ENCODE measurements at regions not wholly inside any gene's neighbourhood (a gene's known extent, or its start where the extent isn't known, plus 50 kb on each side); places are given as distances from the start of the nearest gene placed in this dataset.

GRCh38 chr21:16113052-16113715 lies 383.4 kb downstream of the USP25 start:
- H3K4ac ChIP-seq (ENCODE audit: low read depth, low read length) = no peak overlapping the region
- no peak overlapping the region for H3K4me3 ChIP-seq (ENCODE audit: low read depth, low read length)
- H3K14ac ChIP-seq (ENCODE audit: low read length) = no peak overlapping the region
- H3K9ac ChIP-seq (ENCODE audit: low read length) = no peak overlapping the region
- H3K4me2 ChIP-seq (ENCODE audit: low read length) = no peak overlapping the region
- H3K4me1 ChIP-seq (ENCODE audit: control insufficient read depth in 1 of 2, insufficient read depth in 2 of 2, low read length in 2 of 2) = no peaks in the 10 kb centered on the region
- H2BK12ac ChIP-seq (ENCODE audit: low read length) = no peak overlapping the region
- no peak overlapping the region for H4K8ac ChIP-seq (ENCODE audit: low read depth, low read length)
- no peak overlapping the region for H3K27ac ChIP-seq (ENCODE audit: low read depth, low read length)
- H3K18ac ChIP-seq (ENCODE audit: low read length) = no peak overlapping the region
- H4K91ac ChIP-seq (ENCODE audit: low read depth, low read length) = no peak overlapping the region
- no peaks in the 10 kb centered on the region for H3K27me3 ChIP-seq (ENCODE audit: insufficient read depth, low read length)
- DNase-seq = peak in 1 of 2 donors; percentile 53
- no peaks in the 10 kb centered on the region for H3K9me3 ChIP-seq (ENCODE audit: insufficient read depth, low read depth, low read length)
- no peak overlapping the region for H2BK5ac ChIP-seq (ENCODE audit: low read depth, low read length, poor library complexity)
- no peaks in the 10 kb centered on the region for H3K36me3 ChIP-seq (ENCODE audit: control insufficient read depth in 1 of 2, insufficient read depth in 2 of 2, low read length in 2 of 2)
- no peak overlapping the region for H2AFZ ChIP-seq (ENCODE audit: insufficient read depth, low read length, poor library complexity)
- no peak overlapping the region for H3K23ac ChIP-seq (ENCODE audit: low read length)
- no peak overlapping the region for H2BK120ac ChIP-seq (ENCODE audit: insufficient read depth, low read length, poor library complexity)
- no peaks in the 10 kb centered on the region for H3K79me2 ChIP-seq (ENCODE audit: control insufficient read depth, insufficient read depth, low read length, poor library complexity)
- no peaks in the 10 kb centered on the region for H3K79me1 ChIP-seq (ENCODE audit: low read length)
- no peak overlapping the region for H2AK5ac ChIP-seq (ENCODE audit: low read length)
- no CpG with 5 or more reads among the region's 2 CpGs for WGBS (ENCODE audit: extremely low coverage, insufficient coverage, insufficient read length)
- H4K12ac ChIP-seq (ENCODE audit: low read depth, low read length) = no peak overlapping the region

DNA sequence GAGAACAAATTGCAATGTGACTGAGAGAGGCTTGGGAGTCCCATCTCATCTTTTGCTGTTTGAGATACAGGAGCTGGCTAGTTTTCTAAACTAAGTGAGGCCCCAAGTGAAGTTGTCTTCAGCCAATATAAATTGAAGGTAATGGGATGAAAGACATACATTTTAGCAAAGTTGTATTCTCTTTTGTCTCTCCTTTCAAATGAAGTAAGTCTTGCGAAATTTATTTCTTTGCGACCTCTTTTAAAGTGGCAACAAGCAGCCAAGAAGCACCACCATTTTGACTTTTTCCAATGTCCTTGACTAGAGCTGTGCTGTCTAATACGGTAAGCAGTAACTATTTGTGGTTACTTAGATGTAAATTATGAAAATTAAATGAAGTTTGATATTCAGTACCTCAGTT lies 385.7 kb downstream of the USP25 start:
- no peak overlapping the region for H2BK12ac ChIP-seq (ENCODE audit: low read length)
- H2AFZ ChIP-seq (ENCODE audit: insufficient read depth, low read length, poor library complexity) = no peak overlapping the region
- H3K79me2 ChIP-seq (ENCODE audit: control insufficient read depth, insufficient read depth, low read length, poor library complexity) = no peaks in the 10 kb centered on the region
- no peaks in the 10 kb centered on the region for H3K9me3 ChIP-seq (ENCODE audit: insufficient read depth, low read depth, low read length)
- H4K12ac ChIP-seq (ENCODE audit: low read depth, low read length) = no peak overlapping the region
- H3K27ac ChIP-seq (ENCODE audit: low read depth, low read length) = no peak overlapping the region
- H3K4me2 ChIP-seq (ENCODE audit: low read length) = no peak overlapping the region
- H3K4me3 ChIP-seq (ENCODE audit: low read depth, low read length) = no peak overlapping the region
- H4K91ac ChIP-seq (ENCODE audit: low read depth, low read length) = no peak overlapping the region
- no peak overlapping the region for H4K8ac ChIP-seq (ENCODE audit: low read depth, low read length)
- no peak overlapping the region for H3K14ac ChIP-seq (ENCODE audit: low read length)
- no peak overlapping the region for H3K23ac ChIP-seq (ENCODE audit: low read length)
- no peak overlapping the region for H3K9ac ChIP-seq (ENCODE audit: low read length)
- H3K27me3 ChIP-seq (ENCODE audit: insufficient read depth, low read length) = no peaks in the 10 kb centered on the region
- H2BK5ac ChIP-seq (ENCODE audit: low read depth, low read length, poor library complexity) = no peak overlapping the region
- no peaks in the 10 kb centered on the region for H3K79me1 ChIP-seq (ENCODE audit: low read length)
- H3K18ac ChIP-seq (ENCODE audit: low read length) = no peak overlapping the region
- WGBS (ENCODE audit: extremely low coverage, insufficient coverage, insufficient read length) = no CpG with 5 or more reads among the region's 3 CpGs
- H3K4me1 ChIP-seq (ENCODE audit: control insufficient read depth in 1 of 2, insufficient read depth in 2 of 2, low read length in 2 of 2) = no peaks in the 10 kb centered on the region
- H3K4ac ChIP-seq (ENCODE audit: low read depth, low read length) = no peak overlapping the region
- no peaks in the 10 kb centered on the region for H3K36me3 ChIP-seq (ENCODE audit: control insufficient read depth in 1 of 2, insufficient read depth in 2 of 2, low read length in 2 of 2)
- DNase-seq = no peak
- no peak overlapping the region for H2BK120ac ChIP-seq (ENCODE audit: insufficient read depth, low read length, poor library complexity)
- no peak overlapping the region for H2AK5ac ChIP-seq (ENCODE audit: low read length)

DNA sequence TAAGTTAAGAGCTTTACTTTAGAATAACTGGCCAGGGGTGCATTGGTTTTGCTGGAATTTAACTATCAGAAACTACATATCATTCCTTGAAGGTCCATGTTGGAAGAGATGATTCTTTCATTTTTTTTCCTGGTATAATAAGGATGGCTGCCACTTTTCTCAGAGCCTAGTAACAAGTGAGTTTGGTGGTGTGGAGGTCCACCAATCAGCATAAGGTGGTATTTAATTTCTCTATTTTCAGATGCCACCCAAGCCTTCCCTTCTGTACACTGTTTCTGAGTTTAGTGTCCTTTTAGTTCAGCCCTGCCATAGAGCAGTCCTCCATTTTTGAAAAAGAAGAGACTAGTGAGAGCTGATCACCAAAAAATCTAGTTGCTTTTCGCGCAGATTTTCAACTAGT lies 386.3 kb downstream of the USP25 start:
- Histone ChIP-seq H4K91ac (ENCODE audit: low read depth, low read length) (no peak overlapping the region), H3K9me3 (ENCODE audit: insufficient read depth, low read depth, low read length) (no peaks in the 10 kb centered on the region), H4K12ac (ENCODE audit: low read depth, low read length) (no peak overlapping the region), H2AFZ (ENCODE audit: insufficient read depth, low read length, poor library complexity) (no peak overlapping the region), H3K27me3 (ENCODE audit: insufficient read depth, low read length) (no peaks in the 10 kb centered on the region), H4K8ac (ENCODE audit: low read depth, low read length) (no peak overlapping the region), H3K14ac (ENCODE audit: low read length) (no peak overlapping the region), H3K4me2 (ENCODE audit: low read length) (no peak overlapping the region), H3K4ac (ENCODE audit: low read depth, low read length) (no peak overlapping the region), H3K9ac (ENCODE audit: low read length) (no peak overlapping the region), H3K79me2 (ENCODE audit: control insufficient read depth, insufficient read depth, low read length, poor library complexity) (no peaks in the 10 kb centered on the region), H2AK5ac (ENCODE audit: low read length) (no peak overlapping the region), H3K4me3 (ENCODE audit: low read depth, low read length) (no peak overlapping the region), H3K79me1 (ENCODE audit: low read length) (no peaks in the 10 kb centered on the region), H3K18ac (ENCODE audit: low read length) (no peak overlapping the region), H3K23ac (ENCODE audit: low read length) (no peak overlapping the region), H2BK5ac (ENCODE audit: low read depth, low read length, poor library complexity) (no peak overlapping the region), H2BK12ac (ENCODE audit: low read length) (no peak overlapping the region), H2BK120ac (ENCODE audit: insufficient read depth, low read length, poor library complexity) (no peak overlapping the region), H3K4me1 (ENCODE audit: control insufficient read depth in 1 of 2, insufficient read depth in 2 of 2, low read length in 2 of 2) (no peaks in the 10 kb centered on the region), H3K27ac (ENCODE audit: low read depth, low read length) (no peak overlapping the region), H3K36me3 (ENCODE audit: control insufficient read depth in 1 of 2, insufficient read depth in 2 of 2, low read length in 2 of 2) (no peaks in the 10 kb centered on the region)
- WGBS (ENCODE audit: extremely low coverage, insufficient coverage, insufficient read length) = no CpG with 5 or more reads among the region's 2 CpGs
- no peak for DNase-seq

GRCh38 chr21:16116798-16117197 lies 387.0 kb downstream of the USP25 start:
- H3K14ac ChIP-seq (ENCODE audit: low read length) = no peak overlapping the region
- H3K4ac ChIP-seq (ENCODE audit: low read depth, low read length) = no peak overlapping the region
- H3K4me3 ChIP-seq (ENCODE audit: low read depth, low read length) = no peak overlapping the region
- H3K23ac ChIP-seq (ENCODE audit: low read length) = no peak overlapping the region
- H3K79me2 ChIP-seq (ENCODE audit: control insufficient read depth, insufficient read depth, low read length, poor library complexity) = no peaks in the 10 kb centered on the region
- no peak overlapping the region for H2AFZ ChIP-seq (ENCODE audit: insufficient read depth, low read length, poor library complexity)
- H3K4me1 ChIP-seq (ENCODE audit: control insufficient read depth in 1 of 2, insufficient read depth in 2 of 2, low read length in 2 of 2) = no peaks in the 10 kb centered on the region
- H3K27ac ChIP-seq (ENCODE audit: low read depth, low read length) = no peak overlapping the region
- no peak overlapping the region for H2BK5ac ChIP-seq (ENCODE audit: low read depth, low read length, poor library complexity)
- no peak overlapping the region for H4K12ac ChIP-seq (ENCODE audit: low read depth, low read length)
- no peaks in the 10 kb centered on the region for H3K9me3 ChIP-seq (ENCODE audit: insufficient read depth, low read depth, low read length)
- no peaks in the 10 kb centered on the region for H3K36me3 ChIP-seq (ENCODE audit: control insufficient read depth in 1 of 2, insufficient read depth in 2 of 2, low read length in 2 of 2)
- H3K4me2 ChIP-seq (ENCODE audit: low read length) = no peak overlapping the region
- H3K79me1 ChIP-seq (ENCODE audit: low read length) = no peaks in the 10 kb centered on the region
- H2BK12ac ChIP-seq (ENCODE audit: low read length) = no peak overlapping the region
- WGBS (ENCODE audit: extremely low coverage, insufficient coverage, insufficient read length) = no CpG with 5 or more reads among the region's 1 CpG
- H3K18ac ChIP-seq (ENCODE audit: low read length) = no peak overlapping the region
- H4K8ac ChIP-seq (ENCODE audit: low read depth, low read length) = no peak overlapping the region
- H2BK120ac ChIP-seq (ENCODE audit: insufficient read depth, low read length, poor library complexity) = no peak overlapping the region
- no peak overlapping the region for H2AK5ac ChIP-seq (ENCODE audit: low read length)
- H3K27me3 ChIP-seq (ENCODE audit: insufficient read depth, low read length) = no peaks in the 10 kb centered on the region
- H4K91ac ChIP-seq (ENCODE audit: low read depth, low read length) = no peak overlapping the region
- H3K9ac ChIP-seq (ENCODE audit: low read length) = no peak overlapping the region
- peak in 1 of 2 donors; percentile 72 for DNase-seq
